ENCODE measurements at regions not wholly inside any gene's neighbourhood (a gene's known extent, or its start where the extent isn't known, plus 50 kb on each side); places are given as distances from the start of the nearest gene placed in this dataset.

- H3K27ac ChIP-seq = no peak overlapping the region
- no peaks in the 10 kb centered on the region for H3K4me1 ChIP-seq (ENCODE audit: low read depth, poor library complexity, severe bottlenecking)
- H3K4me2 ChIP-seq = no peak overlapping the region
- H3K36me3 ChIP-seq (ENCODE audit: insufficient read depth) = no peaks in the 10 kb centered on the region
- TF ChIP-seq, protein P1, sequence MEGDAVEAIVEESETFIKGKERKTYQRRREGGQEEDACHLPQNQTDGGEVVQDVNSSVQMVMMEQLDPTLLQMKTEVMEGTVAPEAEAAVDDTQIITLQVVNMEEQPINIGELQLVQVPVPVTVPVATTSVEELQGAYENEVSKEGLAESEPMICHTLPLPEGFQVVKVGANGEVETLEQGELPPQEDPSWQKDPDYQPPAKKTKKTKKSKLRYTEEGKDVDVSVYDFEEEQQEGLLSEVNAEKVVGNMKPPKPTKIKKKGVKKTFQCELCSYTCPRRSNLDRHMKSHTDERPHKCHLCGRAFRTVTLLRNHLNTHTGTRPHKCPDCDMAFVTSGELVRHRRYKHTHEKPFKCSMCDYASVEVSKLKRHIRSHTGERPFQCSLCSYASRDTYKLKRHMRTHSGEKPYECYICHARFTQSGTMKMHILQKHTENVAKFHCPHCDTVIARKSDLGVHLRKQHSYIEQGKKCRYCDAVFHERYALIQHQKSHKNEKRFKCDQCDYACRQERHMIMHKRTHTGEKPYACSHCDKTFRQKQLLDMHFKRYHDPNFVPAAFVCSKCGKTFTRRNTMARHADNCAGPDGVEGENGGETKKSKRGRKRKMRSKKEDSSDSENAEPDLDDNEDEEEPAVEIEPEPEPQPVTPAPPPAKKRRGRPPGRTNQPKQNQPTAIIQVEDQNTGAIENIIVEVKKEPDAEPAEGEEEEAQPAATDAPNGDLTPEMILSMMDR (conservative IDR thresholded peaks at IDR 0.05; ENCODE audit: low read depth, low read length) = no peak
- H4K20me1 ChIP-seq (ENCODE audit: insufficient read depth) = no peaks in the 10 kb centered on the region
- no peak overlapping the region for H3K4me3 ChIP-seq (IDR thresholded peaks at IDR 0.05; ENCODE audit: insufficient read depth, low read depth, low read length)
- H3K9ac ChIP-seq = no peak overlapping the region
- H3K27me3 ChIP-seq (ENCODE audit: insufficient read depth, low read depth) = no peaks in the 10 kb centered on the region
- H2AFZ ChIP-seq (ENCODE audit: low read depth) = no peak overlapping the region
- no peaks in the 10 kb centered on the region for H3K79me2 ChIP-seq (ENCODE audit: insufficient read depth, low read depth)
Observed at GRCh38 chr6:168388641-168389633, 52.0 kb upstream of the SMOC2 start.

GRCh38 chr6:168390749-168391420, 50.1 kb upstream of the SMOC2 start:
- no peak overlapping the region for H3K9ac ChIP-seq
- H3K27ac ChIP-seq = no peak overlapping the region
- no peaks in the 10 kb centered on the region for H4K20me1 ChIP-seq (ENCODE audit: insufficient read depth)
- H3K79me2 ChIP-seq (ENCODE audit: insufficient read depth, low read depth) = no peaks in the 10 kb centered on the region
- no peaks in the 10 kb centered on the region for H3K36me3 ChIP-seq (ENCODE audit: insufficient read depth)
- TF ChIP-seq, protein P1 (conservative IDR thresholded peaks at IDR 0.05; ENCODE audit: low read depth, low read length) = no peak
- no peak overlapping the region for H2AFZ ChIP-seq (ENCODE audit: low read depth)
- H3K4me2 ChIP-seq = no peak overlapping the region
- no peaks in the 10 kb centered on the region for H3K27me3 ChIP-seq (ENCODE audit: insufficient read depth, low read depth)
- no peak overlapping the region for H3K4me3 ChIP-seq (IDR thresholded peaks at IDR 0.05; ENCODE audit: insufficient read depth, low read depth, low read length)
- H3K4me1 ChIP-seq (ENCODE audit: low read depth, poor library complexity, severe bottlenecking) = no peaks in the 10 kb centered on the region
